Stimulated activated CD8-positive, alpha-beta memory T cell treated with anti-CD3 and anti-CD28 coated beads, Interleukin-15, amount 100 ng/mL, for 1 hour (primary cell): ENCODE measurements at regions not wholly inside any gene's neighbourhood (a gene's known extent, or its start where the extent isn't known, plus 50 kb on each side); places are given as distances from the start of the nearest gene placed in this dataset.

Source experiments
- DNase-seq: peaks from one replicate; pipeline ENCODE4 v3.0.0-alpha.2; 2020; ENCODE audit warnings: low read depth

DNA sequence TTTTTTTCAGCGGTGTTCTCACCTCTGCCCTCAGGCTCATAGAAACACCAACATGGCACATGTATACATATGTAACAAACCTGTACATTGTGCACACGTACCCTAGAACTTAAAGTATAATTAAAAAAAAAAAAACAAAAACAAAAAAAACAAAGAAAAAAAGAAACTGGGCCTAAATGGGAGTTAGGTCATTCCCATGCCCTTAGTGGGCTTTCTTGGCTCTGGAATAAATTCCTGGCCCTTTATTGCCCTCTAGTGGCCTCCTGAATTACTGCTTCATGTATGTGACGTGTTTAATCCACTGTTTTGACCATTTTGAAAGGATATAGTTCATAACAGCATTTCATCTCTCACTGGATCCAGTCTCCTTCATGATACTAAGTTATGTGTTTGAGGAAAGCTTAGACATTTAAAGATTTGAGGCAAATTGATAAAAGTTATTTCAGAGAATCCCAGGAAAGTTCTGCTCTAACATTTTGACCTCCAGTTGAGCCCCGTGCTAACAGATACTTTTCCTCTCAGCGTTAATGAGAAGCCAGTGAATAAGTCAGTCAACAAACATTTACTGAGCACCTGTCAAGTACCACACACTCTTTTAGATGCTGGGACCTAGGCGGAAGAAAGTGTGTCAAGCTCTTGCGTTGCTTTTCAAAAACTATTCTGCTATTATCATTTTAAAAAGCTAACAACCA, 54.7 kb upstream of the SYPL1 start:
- no peak for DNase-seq

DNA sequence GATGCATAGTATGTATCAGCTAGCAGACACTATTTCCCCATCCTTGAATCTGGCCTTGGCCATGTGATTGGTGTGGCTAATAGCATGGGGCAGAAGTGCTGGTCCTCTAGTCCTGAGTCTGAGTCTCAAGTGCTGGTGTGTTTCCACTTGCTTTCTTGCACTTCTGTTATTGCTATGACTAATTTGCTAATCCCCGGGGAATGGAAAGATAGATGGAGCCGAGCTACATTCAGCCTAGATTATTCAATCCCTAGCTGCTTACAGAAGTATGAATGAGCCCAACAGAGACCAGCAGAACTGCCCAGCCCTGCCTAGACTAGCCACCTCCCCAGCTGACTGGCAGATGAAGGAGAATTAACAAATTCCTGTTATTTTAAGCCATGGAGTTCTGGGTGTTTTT, 53.2 kb upstream of the SYPL1 start:
- DNase-seq: no peak

DNA sequence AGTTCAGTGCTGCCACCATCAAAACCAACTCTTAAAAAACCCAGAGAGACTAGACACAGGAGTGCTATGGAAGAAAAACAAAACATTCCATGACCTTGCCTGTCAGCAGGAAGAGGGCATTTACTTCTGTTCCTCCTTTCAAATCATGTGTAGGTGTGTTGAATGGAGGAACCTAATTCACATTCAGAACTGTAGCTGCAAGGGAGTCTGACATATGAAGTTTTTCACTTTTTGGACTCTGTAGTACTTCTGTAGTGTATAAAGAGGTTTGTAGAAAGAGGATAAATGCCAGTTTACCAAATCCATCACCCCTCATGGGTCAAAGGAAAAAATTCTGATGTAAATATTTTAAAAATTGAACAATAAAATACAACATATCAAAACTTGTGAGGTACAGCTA, 51.1 kb upstream of the SYPL1 start:
- DNase-seq: no peak
